Stimulated activated CD4-positive, alpha-beta T cell treated with anti-CD3 and anti-CD28 coated beads, TNF-alpha, amount 100 ng/mL, for 4 hours (primary cell): ENCODE measurements at regions not wholly inside any gene's neighbourhood (a gene's known extent, or its start where the extent isn't known, plus 50 kb on each side); places are given as distances from the start of the nearest gene placed in this dataset.

ENCODE experiments used
- DNase-seq, 3 experiments: peaks; one replicate each; pipeline ENCODE4 v3.0.0-alpha.2; 2020; ENCODE audit warnings: low read depth in 3 of 3

- no peak for DNase-seq
These were observed 202.4 kb downstream of the INSIG2 start for GRCh38 chr2:118290411-118291250.

- DNase-seq: no peak
These were observed 190.7 kb downstream of the INSIG2 start for GRCh38 chr2:118279005-118279404.

DNA sequence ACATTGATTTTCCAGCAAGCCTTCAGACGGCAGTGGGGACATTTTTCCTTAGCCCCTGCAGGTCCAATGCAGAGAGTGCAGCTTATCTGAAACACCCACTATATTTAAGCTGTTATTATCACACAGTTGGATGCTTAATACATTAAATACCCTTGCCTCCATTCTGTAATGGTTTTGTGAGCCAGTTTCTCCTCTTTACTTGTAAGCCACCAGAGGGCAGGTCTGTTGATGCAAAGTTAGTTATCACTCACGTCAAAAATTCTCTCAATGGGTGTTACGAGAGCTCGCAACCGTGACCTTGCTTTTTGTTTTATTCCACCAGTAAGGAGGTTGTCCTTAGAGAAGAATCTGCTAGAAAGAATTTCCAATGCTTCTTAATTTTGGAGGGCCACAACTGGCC is 189.8 kb downstream of the INSIG2 start:
- DNase-seq: no peak

DNA sequence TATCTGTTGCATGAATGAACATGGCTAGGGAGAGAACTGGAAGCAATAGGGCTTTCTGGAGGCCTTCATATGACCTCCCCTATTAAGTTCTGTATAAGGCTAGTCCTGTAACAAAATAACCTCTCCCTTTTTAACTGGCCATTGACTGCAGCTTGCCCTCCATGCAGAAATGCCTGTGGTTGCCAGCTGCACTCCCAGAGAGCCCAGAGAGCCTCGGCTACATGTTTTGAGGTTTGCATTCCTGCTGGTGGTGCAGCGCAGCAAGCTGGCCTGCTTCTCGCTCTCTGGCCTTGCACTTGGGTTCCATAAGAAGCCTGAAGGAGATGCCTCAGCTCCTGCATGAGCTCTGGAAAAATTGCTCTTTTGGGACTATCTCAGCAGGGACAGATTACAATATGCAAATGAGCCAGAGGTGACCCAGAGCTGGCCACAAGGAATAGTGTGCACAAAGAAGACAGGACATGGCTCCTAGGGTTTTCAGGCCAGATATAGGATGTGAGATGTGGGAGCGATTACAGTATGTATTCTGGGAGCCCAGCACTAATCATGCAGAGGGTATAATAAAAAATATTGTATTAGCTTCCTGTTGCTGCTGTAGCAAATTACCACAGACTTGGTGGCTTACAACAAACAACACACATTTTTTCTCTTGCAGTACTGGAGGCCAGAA is 186.7 kb downstream of the INSIG2 start:
- DNase-seq: no peak

- no peak for DNase-seq
These were observed 184.1 kb downstream of the INSIG2 start for GRCh38 chr2:118272391-118272790.

GRCh38 chr2:118269408-118270051 is 181.3 kb downstream of the INSIG2 start:
- DNase-seq: no peak

GRCh38 chr2:118268268-118268667 is 180.0 kb downstream of the INSIG2 start:
- DNase-seq: no peak

GRCh38 chr2:118265873-118266455 is 177.7 kb downstream of the INSIG2 start:
- no peak for DNase-seq

GRCh38 chr2:118264232-118264990 is 176.1 kb downstream of the INSIG2 start:
- DNase-seq: no peak

GRCh38 chr2:118257696-118258095 is 169.4 kb downstream of the INSIG2 start:
- DNase-seq: no peak

- DNase-seq: no peak
These were observed 167.6 kb downstream of the INSIG2 start for GRCh38 chr2:118255771-118256372.

DNA sequence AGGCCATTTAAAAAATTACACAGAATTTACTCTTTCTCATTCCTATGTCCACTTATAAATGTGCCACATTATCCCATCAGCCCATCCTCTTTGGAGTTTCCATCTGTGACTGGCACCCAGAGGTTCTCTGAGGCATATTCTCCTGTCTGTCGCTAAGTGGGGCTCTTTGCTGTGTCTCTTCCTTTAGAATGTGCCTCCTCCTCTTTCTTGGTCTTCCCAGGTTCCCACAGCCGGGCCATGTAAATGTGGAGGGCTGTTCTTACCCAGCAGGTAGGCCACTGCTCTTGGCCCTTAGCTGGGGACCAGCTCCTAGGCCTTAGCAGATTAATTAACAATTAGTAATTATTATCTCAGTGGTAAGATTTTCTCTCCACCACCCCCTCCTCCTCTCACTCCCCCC is 167.0 kb downstream of the INSIG2 start:
- no peak for DNase-seq

DNA sequence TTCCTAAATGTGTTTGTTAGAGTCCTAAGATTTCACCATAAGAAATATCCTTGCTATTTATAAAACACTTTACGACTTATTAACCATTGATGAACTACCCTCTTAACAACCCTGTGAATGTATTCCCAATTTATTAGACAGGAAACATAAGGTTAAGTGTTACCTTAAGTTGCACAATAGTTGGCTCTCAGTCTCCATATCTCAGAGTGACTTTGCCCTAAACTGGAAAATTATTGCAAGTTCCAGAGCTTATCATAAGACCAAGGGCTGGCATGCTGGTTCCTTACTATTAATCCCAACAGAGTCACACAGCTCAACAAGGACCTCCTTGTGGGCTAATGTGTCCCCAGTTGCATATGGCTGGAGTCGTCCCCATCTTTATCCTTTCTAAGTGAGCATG is 165.8 kb downstream of the INSIG2 start:
- DNase-seq: no peak

DNA sequence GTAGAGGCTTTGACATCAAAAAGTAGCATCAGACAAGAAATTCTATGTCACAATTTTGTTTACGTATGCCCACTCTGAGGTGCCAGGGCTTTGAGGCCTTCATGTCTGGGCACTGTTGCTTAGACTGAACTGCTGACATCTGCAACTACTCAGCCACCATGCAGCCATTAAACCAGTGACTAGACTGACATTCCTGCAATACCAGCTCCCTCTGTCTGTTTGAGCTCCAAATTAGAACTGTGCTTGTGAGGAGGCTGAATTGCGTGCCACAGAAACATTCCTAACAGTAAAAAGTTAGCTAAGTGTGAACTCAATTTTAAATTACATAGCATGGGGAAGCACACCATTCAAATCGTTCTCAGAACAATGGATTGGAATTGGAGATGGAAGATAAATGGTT is 163.2 kb downstream of the INSIG2 start:
- DNase-seq: no peak

DNA sequence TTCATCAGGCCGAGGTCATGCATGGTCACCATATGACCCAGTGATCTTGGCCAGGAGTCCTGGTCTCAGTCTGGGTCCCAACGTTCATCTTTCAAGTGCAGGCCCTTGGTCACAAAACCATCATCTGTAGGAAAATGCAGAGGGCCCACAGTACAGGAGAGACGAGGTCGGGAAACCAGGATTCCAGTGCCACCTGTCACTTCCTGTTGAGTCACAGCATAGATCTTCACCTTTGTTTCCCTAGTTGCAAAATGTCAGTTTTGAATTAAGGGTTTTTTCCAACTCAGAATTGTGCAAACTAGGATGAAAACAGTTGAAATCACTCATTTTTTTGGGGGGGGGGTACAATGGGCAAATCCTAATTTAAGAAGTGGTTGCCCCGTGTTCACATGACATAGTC is 162.2 kb downstream of the INSIG2 start:
- DNase-seq: no peak

DNA sequence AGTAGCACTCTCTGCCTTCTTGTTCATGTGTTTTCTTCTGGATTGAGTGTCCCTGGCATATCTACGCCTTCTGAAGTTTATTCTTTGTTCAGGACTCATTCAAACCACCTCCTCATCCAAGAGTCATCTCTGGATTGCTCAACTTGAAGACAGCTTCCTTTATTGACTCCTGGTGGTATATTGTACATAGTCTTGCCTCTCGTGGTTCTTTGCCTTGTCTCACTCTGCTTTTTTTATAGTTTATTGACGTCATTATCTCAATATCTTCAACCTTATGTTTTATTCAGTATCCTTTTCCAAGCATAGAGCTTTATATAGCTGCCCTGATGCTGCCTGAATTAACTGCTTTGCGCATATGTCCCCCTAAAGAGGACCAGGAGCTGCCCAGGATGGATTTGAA is 161.7 kb downstream of the INSIG2 start:
- no peak for DNase-seq

- DNase-seq: no peak
These were observed 161.3 kb downstream of the INSIG2 start for GRCh38 chr2:118249531-118249930.

DNA sequence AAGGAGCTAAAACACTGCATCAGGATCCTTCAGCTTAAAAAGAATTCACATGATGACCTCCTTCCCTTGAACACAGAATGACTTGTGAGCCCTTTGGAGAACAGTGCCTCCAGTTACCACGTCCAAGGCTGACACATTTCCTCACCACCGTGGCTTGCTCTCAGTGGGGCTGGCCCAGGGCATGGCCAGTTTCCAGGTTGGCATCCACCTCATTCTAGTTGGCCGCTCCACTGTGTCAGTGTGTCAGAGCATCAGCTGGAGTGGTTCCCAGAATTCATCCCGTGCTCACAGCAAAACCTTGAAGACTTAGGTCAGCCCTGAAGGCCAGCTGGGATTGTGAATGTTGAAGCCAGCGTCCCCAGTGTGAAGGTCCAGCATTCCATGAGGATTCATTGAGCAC is 158.5 kb downstream of the INSIG2 start:
- no peak for DNase-seq

GRCh38 chr2:118246079-118246478 is 157.8 kb downstream of the INSIG2 start:
- DNase-seq: no peak

- DNase-seq: no peak
These were observed 156.4 kb downstream of the INSIG2 start for GRCh38 chr2:118244686-118245085.

DNA sequence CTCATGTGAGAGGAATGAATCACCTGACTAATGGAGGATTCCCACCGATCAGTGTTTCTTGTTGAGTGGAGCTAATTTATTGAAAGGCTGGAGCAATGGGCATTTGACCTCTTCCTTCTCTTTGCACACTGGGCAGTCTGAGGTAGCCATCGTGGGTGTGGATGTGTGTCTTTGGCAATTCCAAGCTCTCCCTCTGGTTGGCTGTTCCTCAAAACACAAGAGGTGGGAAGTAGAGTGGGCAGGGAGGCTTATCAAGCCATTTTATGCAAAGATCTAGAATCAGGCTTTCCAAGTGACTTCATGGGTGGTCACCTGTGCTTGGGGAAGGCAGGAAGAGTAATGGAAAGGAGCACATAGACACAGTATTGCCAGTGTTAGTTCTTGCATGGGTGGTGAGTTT is 154.8 kb downstream of the INSIG2 start:
- no peak for DNase-seq
